ENCODE measurements at regions not wholly inside any gene's neighbourhood (a gene's known extent, or its start where the extent isn't known, plus 50 kb on each side); places are given as distances from the start of the nearest gene placed in this dataset.

GRCh38 chr13:81406639-81407292 lies 1065.8 kb upstream of the SPRY2 start:
- DNase-seq (no peak), ATAC-seq (no peak)
- H3K4me1 Mint-ChIP-seq (ENCODE audit: low read depth): no peaks in the 10 kb centered on the region
- no peak overlapping the region for H3K27ac Mint-ChIP-seq
- no peak overlapping the region for H3K4me3 Mint-ChIP-seq
- CTCF ChIA-PET: no interaction called here
- H3K27me3 Mint-ChIP-seq (ENCODE audit: low read depth): no peaks in the 10 kb centered on the region
- peaks cover 16% of the 10 kb centered on the region for H3K9me3 Mint-ChIP-seq (ENCODE audit: insufficient read depth)
- POLR2A ChIA-PET: no interaction called here
- H3K36me3 Mint-ChIP-seq (ENCODE audit: low read depth): no peaks in the 10 kb centered on the region

DNA sequence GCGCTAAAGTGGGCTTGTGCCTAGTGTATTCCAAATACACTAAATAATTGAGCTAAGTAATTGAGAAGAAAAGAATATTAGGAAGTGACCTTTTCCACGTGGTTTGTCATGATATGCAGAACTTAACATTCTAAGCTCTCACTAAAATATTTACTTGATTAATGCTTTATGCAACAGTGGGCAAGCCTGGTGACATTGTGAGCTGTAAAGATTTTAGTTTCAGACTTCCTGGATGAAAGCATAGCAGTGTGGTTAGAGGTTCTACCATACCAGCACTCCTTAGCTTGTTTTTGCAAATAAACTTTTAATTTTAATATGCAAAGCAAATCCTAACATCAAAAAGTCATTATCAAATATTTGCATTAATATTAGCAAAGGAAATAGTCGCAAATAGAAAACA lies 1065.1 kb upstream of the SPRY2 start:
- ChIA-PET CTCF (no interaction called here), POLR2A (no interaction called here)
- ATAC-seq (no peak), DNase-seq (no peak)
- no peak overlapping the region for H3K4me3 Mint-ChIP-seq
- no peak overlapping the region for H3K27ac Mint-ChIP-seq
- no peaks in the 10 kb centered on the region for H3K36me3 Mint-ChIP-seq (ENCODE audit: low read depth)
- peaks cover 16% of the 10 kb centered on the region for H3K9me3 Mint-ChIP-seq (ENCODE audit: insufficient read depth)
- H3K4me1 Mint-ChIP-seq (ENCODE audit: low read depth): no peaks in the 10 kb centered on the region
- H3K27me3 Mint-ChIP-seq (ENCODE audit: low read depth): no peaks in the 10 kb centered on the region

GRCh38 chr13:81396192-81396591 lies 1055.3 kb upstream of the SPRY2 start:
- CTCF ChIA-PET: no interaction called here
- H3K4me3 Mint-ChIP-seq: no peak overlapping the region
- no peaks in the 10 kb centered on the region for H3K4me1 Mint-ChIP-seq (ENCODE audit: low read depth)

GRCh38 chr13:81395368-81395767 lies 1054.4 kb upstream of the SPRY2 start:
- POLR2A ChIA-PET: no interaction called here
- H3K9me3 Mint-ChIP-seq (ENCODE audit: insufficient read depth): peaks cover 19% of the 10 kb centered on the region
- H3K36me3 Mint-ChIP-seq (ENCODE audit: low read depth): no peaks in the 10 kb centered on the region
- DNase-seq (no peak), ATAC-seq (no peak)
- H3K27me3 Mint-ChIP-seq (ENCODE audit: low read depth): no peaks in the 10 kb centered on the region
- no peak overlapping the region for H3K4me3 Mint-ChIP-seq
- CTCF ChIA-PET: no interaction called here
- H3K4me1 Mint-ChIP-seq (ENCODE audit: low read depth): no peaks in the 10 kb centered on the region
- no peak overlapping the region for H3K27ac Mint-ChIP-seq

More at GRCh38 chr13:81396192-81396591, 1055.3 kb upstream of the SPRY2 start:
- H3K27me3 Mint-ChIP-seq (ENCODE audit: low read depth): no peaks in the 10 kb centered on the region
- no peaks in the 10 kb centered on the region for H3K36me3 Mint-ChIP-seq (ENCODE audit: low read depth)
- POLR2A ChIA-PET: no interaction called here
- no peak for DNase-seq
- peaks cover 23% of the 10 kb centered on the region for H3K9me3 Mint-ChIP-seq (ENCODE audit: insufficient read depth)
- H3K27ac Mint-ChIP-seq: no peak overlapping the region
- no peak for ATAC-seq

DNA sequence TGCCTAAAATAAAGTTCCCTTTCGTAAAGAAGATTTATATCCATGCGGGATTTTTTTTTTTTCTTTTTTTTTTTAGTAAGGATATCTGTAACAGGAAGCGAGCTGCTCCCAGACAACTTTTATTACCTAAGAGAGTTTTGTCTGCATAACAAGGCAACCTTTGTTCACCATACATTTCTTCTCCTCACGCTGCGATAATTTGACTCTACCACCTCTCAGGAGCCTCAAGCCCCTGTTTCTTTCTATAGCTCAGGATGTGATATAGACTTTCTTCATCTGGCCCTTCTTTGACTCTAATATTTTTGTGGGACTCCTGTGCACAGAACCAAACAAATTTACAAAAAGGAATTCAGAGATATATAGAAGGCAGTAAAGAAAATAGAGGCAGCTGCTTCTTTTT lies 1053.7 kb upstream of the SPRY2 start:
- ChIA-PET POLR2A (no interaction called here), CTCF (no interaction called here)
- DNase-seq: no peak
- Mint-ChIP-seq H3K9me3 (ENCODE audit: insufficient read depth) (peaks cover 16% of the 10 kb centered on the region), H3K27me3 (ENCODE audit: low read depth) (no peaks in the 10 kb centered on the region), H3K4me1 (ENCODE audit: low read depth) (no peaks in the 10 kb centered on the region), H3K27ac (no peak overlapping the region), H3K36me3 (ENCODE audit: low read depth) (no peaks in the 10 kb centered on the region), H3K4me3 (no peak overlapping the region)
- ATAC-seq: no peak

- Mint-ChIP-seq H3K27me3 (ENCODE audit: low read depth) (no peaks in the 10 kb centered on the region), H3K4me3 (no peak overlapping the region), H3K4me1 (ENCODE audit: low read depth) (no peaks in the 10 kb centered on the region), H3K27ac (no peak overlapping the region), H3K36me3 (ENCODE audit: low read depth) (no peaks in the 10 kb centered on the region), H3K9me3 (ENCODE audit: insufficient read depth) (peaks cover 18% of the 10 kb centered on the region)
- POLR2A ChIA-PET: no interaction called here
- ATAC-seq: no peak
- CTCF ChIA-PET: no interaction called here
- no peak for DNase-seq
Observed at GRCh38 chr13:81393721-81394120, 1052.8 kb upstream of the SPRY2 start.

GRCh38 chr13:81393110-81393509 lies 1052.2 kb upstream of the SPRY2 start:
- H3K27me3 Mint-ChIP-seq (ENCODE audit: low read depth): no peaks in the 10 kb centered on the region
- H3K36me3 Mint-ChIP-seq (ENCODE audit: low read depth): no peaks in the 10 kb centered on the region
- CTCF ChIA-PET: no interaction called here
- DNase-seq: no peak
- ATAC-seq: no peak
- H3K4me1 Mint-ChIP-seq (ENCODE audit: low read depth): no peaks in the 10 kb centered on the region
- peaks cover 18% of the 10 kb centered on the region for H3K9me3 Mint-ChIP-seq (ENCODE audit: insufficient read depth)
- POLR2A ChIA-PET: no interaction called here
- H3K27ac Mint-ChIP-seq: no peak overlapping the region
- no peak overlapping the region for H3K4me3 Mint-ChIP-seq

- ATAC-seq (no peak), DNase-seq (no peak)
- POLR2A ChIA-PET: no interaction called here
- Mint-ChIP-seq H3K9me3 (ENCODE audit: insufficient read depth) (peaks cover 21% of the 10 kb centered on the region), H3K4me1 (ENCODE audit: low read depth) (no peaks in the 10 kb centered on the region), H3K36me3 (ENCODE audit: low read depth) (no peaks in the 10 kb centered on the region), H3K27me3 (ENCODE audit: low read depth) (no peaks in the 10 kb centered on the region), H3K27ac (no peak overlapping the region), H3K4me3 (no peak overlapping the region)
- CTCF ChIA-PET: no interaction called here
Observed at GRCh38 chr13:81388400-81388799, 1047.5 kb upstream of the SPRY2 start.

GRCh38 chr13:81383444-81383843 lies 1042.5 kb upstream of the SPRY2 start:
- Mint-ChIP-seq H3K27me3 (ENCODE audit: low read depth) (no peaks in the 10 kb centered on the region), H3K9me3 (ENCODE audit: insufficient read depth) (peaks cover 16% of the 10 kb centered on the region), H3K27ac (no peak overlapping the region), H3K36me3 (ENCODE audit: low read depth) (no peaks in the 10 kb centered on the region), H3K4me3 (no peak overlapping the region), H3K4me1 (ENCODE audit: low read depth) (no peaks in the 10 kb centered on the region)
- CTCF ChIA-PET: no interaction called here
- ATAC-seq: no peak
- no peak for DNase-seq
- POLR2A ChIA-PET: no interaction called here

DNA sequence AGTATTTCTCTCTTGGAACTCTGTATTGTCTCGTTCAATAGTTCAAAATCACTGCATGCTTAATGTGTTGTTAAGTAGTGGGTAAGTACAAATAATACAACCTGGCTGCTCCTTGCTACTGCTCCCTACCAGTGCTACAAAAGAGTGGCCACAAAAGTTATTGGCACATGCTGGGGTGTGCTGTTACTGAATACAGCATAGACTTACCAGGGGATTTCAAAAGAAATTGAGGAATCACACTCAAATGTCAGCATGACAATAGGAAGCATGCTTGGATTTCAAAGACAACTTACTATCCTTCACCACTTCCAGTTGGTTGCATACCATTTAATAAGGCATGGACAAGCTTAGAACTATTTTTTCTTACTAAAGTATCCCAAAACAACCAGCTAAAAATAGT lies 1041.3 kb upstream of the SPRY2 start:
- ATAC-seq (no peak), DNase-seq (no peak)
- no peaks in the 10 kb centered on the region for H3K27me3 Mint-ChIP-seq (ENCODE audit: low read depth)
- ChIA-PET POLR2A (no interaction called here), CTCF (no interaction called here)
- H3K9me3 Mint-ChIP-seq (ENCODE audit: insufficient read depth): peaks cover 16% of the 10 kb centered on the region
- H3K27ac Mint-ChIP-seq: no peak overlapping the region
- no peaks in the 10 kb centered on the region for H3K4me1 Mint-ChIP-seq (ENCODE audit: low read depth)
- H3K4me3 Mint-ChIP-seq: no peak overlapping the region
- no peaks in the 10 kb centered on the region for H3K36me3 Mint-ChIP-seq (ENCODE audit: low read depth)

- ChIA-PET POLR2A (no interaction called here), CTCF (no interaction called here)
- no peak overlapping the region for H3K4me3 Mint-ChIP-seq
- peaks cover 19% of the 10 kb centered on the region for H3K9me3 Mint-ChIP-seq (ENCODE audit: insufficient read depth)
- H3K4me1 Mint-ChIP-seq (ENCODE audit: low read depth): no peaks in the 10 kb centered on the region
- H3K27me3 Mint-ChIP-seq (ENCODE audit: low read depth): no peaks in the 10 kb centered on the region
- H3K36me3 Mint-ChIP-seq (ENCODE audit: low read depth): no peaks in the 10 kb centered on the region
- H3K27ac Mint-ChIP-seq: no peak overlapping the region
- no peak for ATAC-seq
- DNase-seq: no peak
Observed at GRCh38 chr13:81381560-81381959, 1040.6 kb upstream of the SPRY2 start.

DNA sequence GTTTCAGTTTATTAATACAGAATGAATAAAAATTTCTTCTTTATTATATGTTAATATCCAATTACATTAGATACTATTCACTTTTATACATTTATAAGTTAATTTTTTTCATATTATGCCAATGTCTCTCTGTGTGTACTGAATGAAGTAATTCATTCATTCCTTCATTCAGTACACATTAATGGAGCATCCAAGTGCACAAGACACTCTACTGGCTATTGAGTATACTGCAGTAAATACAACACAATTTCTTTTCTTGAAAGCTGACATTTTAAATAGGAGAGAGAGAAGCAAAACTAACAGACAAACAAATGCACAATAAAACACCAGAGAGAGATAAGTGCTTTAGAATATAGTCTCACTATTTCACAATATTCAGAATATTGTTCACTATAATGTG lies 1038.3 kb upstream of the SPRY2 start:
- Mint-ChIP-seq H3K4me1 (ENCODE audit: low read depth) (no peaks in the 10 kb centered on the region), H3K9me3 (ENCODE audit: insufficient read depth) (peaks cover 13% of the 10 kb centered on the region), H3K27me3 (ENCODE audit: low read depth) (no peaks in the 10 kb centered on the region), H3K4me3 (no peak overlapping the region), H3K36me3 (ENCODE audit: low read depth) (no peaks in the 10 kb centered on the region), H3K27ac (no peak overlapping the region)
- DNase-seq (no peak), ATAC-seq (no peak)
- CTCF ChIA-PET: no interaction called here
- POLR2A ChIA-PET: no interaction called here

GRCh38 chr13:81377921-81378320 lies 1037.0 kb upstream of the SPRY2 start:
- DNase-seq: no peak
- Mint-ChIP-seq H3K27ac (no peak overlapping the region), H3K4me3 (no peak overlapping the region), H3K36me3 (ENCODE audit: low read depth) (no peaks in the 10 kb centered on the region), H3K27me3 (ENCODE audit: low read depth) (no peaks in the 10 kb centered on the region), H3K9me3 (ENCODE audit: insufficient read depth) (peaks cover 13% of the 10 kb centered on the region), H3K4me1 (ENCODE audit: low read depth) (no peaks in the 10 kb centered on the region)
- ChIA-PET POLR2A (no interaction called here), CTCF (no interaction called here)
- ATAC-seq: no peak
